Heart left ventricle (tissue), 16 donors: ENCODE measurements at regions not wholly inside any gene's neighbourhood (a gene's known extent, or its start where the extent isn't known, plus 50 kb on each side); places are given as distances from the start of the nearest gene placed in this dataset.

Experiments used
- ATAC-seq, 4 donors: fragments of 200-7000 bp; cut with Tn5 transposase; one replicate each; pipeline ENCODE4 v1.9.1; 2020 to 2022; ENCODE audit warnings: moderate library complexity in 4 of 4, mild to moderate bottlenecking in 3 of 4, moderate number of reproducible peaks in 1 of 4
- DNase-seq, 5 donors: peaks; one replicate each; pipeline ENCODE4 v3.0.0-alpha.2; 2020
- H3K27ac ChIP-seq, 12 donors: fragments of 200-600 bp; sonication (generic) in 4 of 12; one replicate each; pipeline versions ENCODE4 v1.5.0 to v1.8.0; 2016 to 2022; ENCODE audit warnings: mild to moderate bottlenecking in 2 of 12
- H3K27me3 ChIP-seq, 9 donors: fragments of 200-600 bp; sonication (generic) in 2 of 9; one replicate each; pipeline versions ENCODE4 v1.5.1 to v1.8.0; 2016 to 2022; ENCODE audit warnings: mild to moderate bottlenecking in 3 of 9
- H3K36me3 ChIP-seq, 9 donors: fragments of 200-600 bp; sonication (generic) in 2 of 9; one replicate each; pipeline versions ENCODE4 v1.5.0 to v1.8.0; 2018 to 2022; ENCODE audit warnings: mild to moderate bottlenecking in 2 of 9
- H3K4me1 ChIP-seq, 12 donors: fragments of 200-600 bp; sonication (generic) in 4 of 12; one replicate each; pipeline versions ENCODE4 v1.5.0 to v1.8.0; 2016 to 2022; ENCODE audit warnings: mild to moderate bottlenecking in 3 of 12
- H3K4me3 ChIP-seq, 12 donors: fragments of 200-600 bp; sonication (generic) in 4 of 12; one replicate each; pipeline versions ENCODE4 v1.5.0 to v1.8.0; 2017 to 2022; ENCODE audit warnings: mild to moderate bottlenecking in 9 of 12, moderate library complexity in 4 of 12
- H3K9me3 ChIP-seq, 12 donors: fragments of 200-600 bp; sonication (generic) in 4 of 12; one replicate each; pipeline versions ENCODE4 v1.5.0 to v1.8.0; 2016 to 2022; ENCODE audit warnings: mild to moderate bottlenecking in 1 of 12
- POLR2A ChIP-seq, 2 donors: fragments of 450-650 bp; IDR thresholded peaks; one replicate each; pipeline ENCODE4 v1.6.1; 2017; ENCODE audit warnings: antibody characterized with exemption in 2 of 2, mild to moderate bottlenecking in 2 of 2, moderate library complexity in 2 of 2
- WGBS, 4 donors: extraction: QIAGEN DNeasy Blood & Tissue Kit in 2 of 4; methylation state at CpG; one replicate each; pipeline versions ENCODE4 v1.1.5 to v1.1.7; 2013 to 2018; 5-methylcytosine and 5-hydroxymethylcytosine counted together
- intact Hi-C, 10 donors: fragments of 100-400 bp; cut with DNase I; formaldehyde crosslinking; loops; one replicate each; pipeline versions ENCODE4 v1.11.1 to v1.14.2; 2022
- TF ChIP-seq, protein P1 (sequence below), 12 donors: fragments of 200-600 bp; sonication (generic) in 4 of 12; IDR thresholded peaks; one replicate each; pipeline versions ENCODE4 v1.5.0 to v1.8.0; 2018 to 2022; ENCODE audit warnings: antibody characterized with exemption in 12 of 12, mild to moderate bottlenecking in 5 of 12
- donor health status: ischemic (EF 13 %, LVEDD 7.1; RV severe dilation, severe dysfunction).
- donor health status: healthy with polysubstance abuse.
- donor health status: DM: no; HTN: yes; CAD: no.
- donor health status: DM: no; HTN: no; CAD: no.
- donor health status: ischemic (EF 25% LVEDD 6.9; RV normal size, moderate dysfunction).
- donor health status: ischemic (EF 25% LVEDD 5.7; RV mildly dilated, moderate dysfunction).
- donor health status: healthy.
- donor health status: DM: yes; HTN: yes; CAD: no.
- donor health status: ischemic (EF 35%, LVEDD 5.7; RV mildly dilated, moderate dysfunction).
- donor health status: nonischemic (EF 11% LVEDD 7.7; RV severe dilation, severe dysfunction).
- donor health status: DM: yes; HTN: yes; CAD: no.
- donor health status: PGD.
- donor health status: ischemic (EF 29% LVEDD 5.4; RV normal size, mild dysfunction).
- donor health status: nonischemic (EF 23%, LVEDD 6.1; RV moderate dilation, normal function).

DNA sequence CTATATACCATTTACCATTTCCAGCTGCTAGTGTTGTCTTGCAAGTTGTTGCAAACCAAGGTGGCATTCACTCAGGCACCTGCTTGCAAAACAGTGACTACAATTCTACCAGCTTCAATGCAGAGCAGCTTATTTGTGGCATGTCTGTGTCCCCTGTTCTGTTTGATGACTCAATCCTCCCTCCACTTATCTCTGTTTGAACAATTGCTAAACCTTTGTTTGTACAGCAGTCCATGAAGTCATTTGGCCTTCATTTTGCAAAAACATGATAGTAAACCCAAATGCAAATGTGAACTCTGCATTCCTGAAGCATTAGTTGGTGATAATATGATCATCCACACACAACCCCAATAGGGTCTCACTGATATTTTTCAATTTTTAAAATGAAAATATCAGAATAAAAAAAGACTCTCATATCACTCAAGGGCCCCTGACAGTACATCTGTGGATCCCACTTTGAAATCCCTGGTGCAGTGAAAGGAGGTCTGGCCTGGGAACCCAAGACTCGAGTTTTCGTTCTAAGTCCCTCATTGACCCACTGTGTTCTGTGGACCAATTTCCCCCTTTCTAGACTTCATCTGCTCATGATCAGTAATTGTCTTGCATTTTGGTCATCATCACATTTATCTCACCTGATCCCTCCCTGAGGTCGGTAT, 425.4 kb downstream of the RPS24 start:
- Histone ChIP-seq H3K36me3 (no peaks in the 10 kb centered on the region), H3K4me1 (peaks cover 0 to 9% (median 0%) of the 10 kb centered on the region in 12 donors), H3K27ac (no peak overlapping the region), H3K4me3 (no peak overlapping the region), H3K9me3 (no peaks in the 10 kb centered on the region), H3K27me3 (no peaks in the 10 kb centered on the region)
- ATAC-seq (peak in 3 of 4 donors; percentile 63 to 74 (median 71)), DNase-seq (no peak)
- WGBS, 4 donors = 88 to 98% (median 92%) methylated on average over 3 of the region's 3 CpGs
- TF ChIP-seq, protein P1, sequence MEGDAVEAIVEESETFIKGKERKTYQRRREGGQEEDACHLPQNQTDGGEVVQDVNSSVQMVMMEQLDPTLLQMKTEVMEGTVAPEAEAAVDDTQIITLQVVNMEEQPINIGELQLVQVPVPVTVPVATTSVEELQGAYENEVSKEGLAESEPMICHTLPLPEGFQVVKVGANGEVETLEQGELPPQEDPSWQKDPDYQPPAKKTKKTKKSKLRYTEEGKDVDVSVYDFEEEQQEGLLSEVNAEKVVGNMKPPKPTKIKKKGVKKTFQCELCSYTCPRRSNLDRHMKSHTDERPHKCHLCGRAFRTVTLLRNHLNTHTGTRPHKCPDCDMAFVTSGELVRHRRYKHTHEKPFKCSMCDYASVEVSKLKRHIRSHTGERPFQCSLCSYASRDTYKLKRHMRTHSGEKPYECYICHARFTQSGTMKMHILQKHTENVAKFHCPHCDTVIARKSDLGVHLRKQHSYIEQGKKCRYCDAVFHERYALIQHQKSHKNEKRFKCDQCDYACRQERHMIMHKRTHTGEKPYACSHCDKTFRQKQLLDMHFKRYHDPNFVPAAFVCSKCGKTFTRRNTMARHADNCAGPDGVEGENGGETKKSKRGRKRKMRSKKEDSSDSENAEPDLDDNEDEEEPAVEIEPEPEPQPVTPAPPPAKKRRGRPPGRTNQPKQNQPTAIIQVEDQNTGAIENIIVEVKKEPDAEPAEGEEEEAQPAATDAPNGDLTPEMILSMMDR (IDR thresholded peaks at IDR 0.05) = no peak
- TF ChIP-seq POLR2A (IDR thresholded peaks at IDR 0.05) = no peak
- intact Hi-C loops = no loop called here

DNA sequence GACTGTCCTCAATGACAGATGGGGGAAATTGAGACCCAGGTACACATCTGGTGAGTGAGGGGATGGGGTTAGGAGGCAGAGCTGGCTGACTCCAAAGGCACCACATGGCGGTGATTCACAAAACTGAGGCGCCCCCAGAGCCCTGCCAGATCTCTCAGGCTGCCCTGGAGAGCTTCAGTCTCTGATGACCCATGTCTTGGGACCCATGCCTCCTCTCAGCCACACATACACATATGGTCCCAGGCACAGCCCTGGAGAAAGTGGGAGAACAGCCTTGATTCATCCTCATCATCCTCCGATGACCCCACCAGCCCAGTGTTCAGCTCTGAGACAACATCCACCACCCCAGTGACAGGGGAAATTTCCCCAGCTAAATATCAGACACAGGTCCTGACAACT, 426.0 kb downstream of the RPS24 start:
- WGBS, 4 donors = 94 to 99% (median 95%) methylated on average over 3 of the region's 3 CpGs
- peaks cover 0 to 9% (median 0%) of the 10 kb centered on the region in 12 donors for H3K4me1 ChIP-seq
- no peaks in the 10 kb centered on the region for H3K36me3 ChIP-seq
- TF ChIP-seq, protein P1 (IDR thresholded peaks at IDR 0.05) = no peak
- TF ChIP-seq POLR2A (IDR thresholded peaks at IDR 0.05) = no peak
- no peak overlapping the region for H3K4me3 ChIP-seq
- ATAC-seq = no peak
- no peak for DNase-seq
- intact Hi-C loops = no loop called here
- H3K9me3 ChIP-seq = no peaks in the 10 kb centered on the region
- no peak overlapping the region for H3K27ac ChIP-seq
- H3K27me3 ChIP-seq = no peaks in the 10 kb centered on the region

DNA sequence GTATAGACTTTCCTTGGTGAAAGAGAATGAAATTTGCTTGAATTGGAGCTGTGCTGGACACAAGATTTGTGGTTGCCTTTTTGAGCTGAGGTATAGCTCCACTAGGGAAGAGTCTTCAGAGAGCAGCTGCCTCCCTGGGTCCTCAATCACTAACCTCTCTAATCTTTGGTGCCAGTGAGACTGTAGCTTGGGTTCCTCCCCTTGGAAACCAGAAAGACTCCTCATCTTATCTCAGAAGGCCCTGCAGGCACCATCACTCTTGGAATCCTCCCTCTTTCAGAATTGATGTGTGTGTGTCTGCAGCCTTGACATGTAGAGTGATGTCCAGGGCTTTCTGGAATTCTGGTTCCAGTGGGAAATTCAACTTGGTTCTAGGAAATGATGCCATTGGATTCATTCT, 426.5 kb downstream of the RPS24 start:
- no peak for ATAC-seq
- TF ChIP-seq POLR2A (IDR thresholded peaks at IDR 0.05) = no peak
- TF ChIP-seq, protein P1 (IDR thresholded peaks at IDR 0.05) = no peak
- intact Hi-C loops = no loop called here
- no peak for DNase-seq
- Histone ChIP-seq H3K4me1 (peaks cover 0 to 9% (median 0%) of the 10 kb centered on the region in 12 donors), H3K27me3 (no peaks in the 10 kb centered on the region), H3K9me3 (no peaks in the 10 kb centered on the region), H3K27ac (no peak overlapping the region), H3K4me3 (no peak overlapping the region), H3K36me3 (no peaks in the 10 kb centered on the region)

DNA sequence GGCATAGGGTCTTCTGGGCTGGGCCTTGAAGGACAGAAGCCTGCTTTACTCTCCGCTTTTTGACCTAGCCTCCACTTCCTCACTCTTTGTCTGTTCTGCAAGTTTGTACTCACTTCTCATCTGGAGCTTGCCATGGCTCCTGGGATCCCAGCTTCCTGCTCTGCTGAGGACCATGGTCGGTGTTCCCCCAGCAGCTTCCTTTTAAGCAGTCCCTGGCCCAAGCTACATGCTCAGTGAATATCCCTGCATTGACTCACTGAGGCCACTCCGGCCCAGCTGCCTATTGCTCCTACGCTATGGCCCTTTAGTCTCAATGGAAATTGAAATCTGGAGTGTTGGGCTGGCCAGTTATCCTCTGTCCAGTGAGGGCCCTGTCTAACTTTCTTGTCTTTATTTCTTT, 427.7 kb downstream of the RPS24 start:
- no peak overlapping the region for H3K27ac ChIP-seq
- TF ChIP-seq POLR2A (IDR thresholded peaks at IDR 0.05) = no peak
- TF ChIP-seq, protein P1 (IDR thresholded peaks at IDR 0.05) = no peak
- H3K4me3 ChIP-seq = no peak overlapping the region
- ATAC-seq (no peak), DNase-seq (no peak)
- H3K27me3 ChIP-seq = no peaks in the 10 kb centered on the region
- 90 to 97% (median 91%) methylated on average over 4 of the region's 4 CpGs for WGBS, 4 donors
- H3K4me1 ChIP-seq = peaks cover 0 to 9% (median 0%) of the 10 kb centered on the region in 12 donors
- no peaks in the 10 kb centered on the region for H3K9me3 ChIP-seq
- H3K36me3 ChIP-seq = no peaks in the 10 kb centered on the region
- intact Hi-C loops = no loop called here
